ENCODE measurements at regions not wholly inside any gene's neighbourhood (a gene's known extent, or its start where the extent isn't known, plus 50 kb on each side); places are given as distances from the start of the nearest gene placed in this dataset.

GRCh38 chr18:41659438-41660130, 295.4 kb upstream of the PIK3C3 start:
- Mint-ChIP-seq H3K36me3 (ENCODE audit: insufficient read depth, unreplicated experiment) (no peaks in the 10 kb centered on the region), H3K9me3 (ENCODE audit: unreplicated experiment) (no peaks in the 10 kb centered on the region), H3K27ac (ENCODE audit: low read depth, unreplicated experiment) (no peak overlapping the region), H3K4me1 (ENCODE audit: insufficient read depth, unreplicated experiment) (no peaks in the 10 kb centered on the region), H3K27me3 (ENCODE audit: insufficient read depth, unreplicated experiment) (peaks cover 41% of the 10 kb centered on the region), H3K4me3 (ENCODE audit: unreplicated experiment) (no peak overlapping the region)
- TF ChIP-seq CTCF (IDR thresholded peaks at IDR 0.05; ENCODE audit: unreplicated experiment), result no peak
- DNase-seq (ENCODE audit: unreplicated experiment), result no peak
- no TSS peak for BruUV-seq (replicated peaks)
- ChIA-PET POLR2A (no interaction called here), CTCF (interaction anchor here (0.7 to 1.5 kb wide), 3 partner anchors 11 to 15 kb away, joined by 3 read pairs; no protein-coding TSS in a partner anchor)
- intact Hi-C loops (cut with micrococcal nuclease), result no loop called here

GRCh38 chr18:41657189-41657588, 297.8 kb upstream of the PIK3C3 start:
- peaks cover 54% of the 10 kb centered on the region for H3K27me3 Mint-ChIP-seq (ENCODE audit: insufficient read depth, unreplicated experiment)
- no peak overlapping the region for H3K4me3 Mint-ChIP-seq (ENCODE audit: unreplicated experiment)
- no peaks in the 10 kb centered on the region for H3K9me3 Mint-ChIP-seq (ENCODE audit: unreplicated experiment)
- no peak overlapping the region for H3K27ac Mint-ChIP-seq (ENCODE audit: low read depth, unreplicated experiment)
- BruUV-seq (replicated peaks), result no TSS peak
- no peaks in the 10 kb centered on the region for H3K36me3 Mint-ChIP-seq (ENCODE audit: insufficient read depth, unreplicated experiment)
- CTCF ChIA-PET, result interaction anchor here (0.6 to 1.3 kb wide), 2 partner anchors 10 to 11 kb away, joined by 3 to 4 read pairs; no protein-coding TSS in a partner anchor
- POLR2A ChIA-PET, result no interaction called here
- DNase-seq (ENCODE audit: unreplicated experiment), result no peak
- intact Hi-C loops (cut with micrococcal nuclease), result no loop called here
- TF ChIP-seq CTCF (IDR thresholded peaks at IDR 0.05; ENCODE audit: unreplicated experiment), result no peak
- H3K4me1 Mint-ChIP-seq (ENCODE audit: insufficient read depth, unreplicated experiment), result no peaks in the 10 kb centered on the region

- no peaks in the 10 kb centered on the region for H3K9me3 Mint-ChIP-seq (ENCODE audit: unreplicated experiment)
- POLR2A ChIA-PET, result no interaction called here
- H3K27me3 Mint-ChIP-seq (ENCODE audit: insufficient read depth, unreplicated experiment), result peaks cover 64% of the 10 kb centered on the region
- no peak overlapping the region for H3K4me3 Mint-ChIP-seq (ENCODE audit: unreplicated experiment)
- no peak overlapping the region for H3K27ac Mint-ChIP-seq (ENCODE audit: low read depth, unreplicated experiment)
- no peak for DNase-seq (ENCODE audit: unreplicated experiment)
- BruUV-seq (replicated peaks), result no TSS peak
- no peaks in the 10 kb centered on the region for H3K36me3 Mint-ChIP-seq (ENCODE audit: insufficient read depth, unreplicated experiment)
- CTCF ChIA-PET, result no interaction called here
- intact Hi-C loops (cut with micrococcal nuclease), result no loop called here
- H3K4me1 Mint-ChIP-seq (ENCODE audit: insufficient read depth, unreplicated experiment), result no peaks in the 10 kb centered on the region
- no peak for TF ChIP-seq CTCF (IDR thresholded peaks at IDR 0.05; ENCODE audit: unreplicated experiment)
Measured at GRCh38 chr18:41655074-41655473, 300.0 kb upstream of the PIK3C3 start.

GRCh38 chr18:41647914-41648313, 307.1 kb upstream of the PIK3C3 start:
- Mint-ChIP-seq H3K27ac (ENCODE audit: low read depth, unreplicated experiment) (no peak overlapping the region), H3K9me3 (ENCODE audit: unreplicated experiment) (no peaks in the 10 kb centered on the region), H3K4me1 (ENCODE audit: insufficient read depth, unreplicated experiment) (no peaks in the 10 kb centered on the region), H3K4me3 (ENCODE audit: unreplicated experiment) (no peak overlapping the region), H3K27me3 (ENCODE audit: insufficient read depth, unreplicated experiment) (peaks cover 56% of the 10 kb centered on the region), H3K36me3 (ENCODE audit: insufficient read depth, unreplicated experiment) (no peaks in the 10 kb centered on the region)
- no peak for TF ChIP-seq CTCF (IDR thresholded peaks at IDR 0.05; ENCODE audit: unreplicated experiment)
- intact Hi-C loops (cut with micrococcal nuclease), result no loop called here
- no peak for DNase-seq (ENCODE audit: unreplicated experiment)
- no TSS peak for BruUV-seq (replicated peaks)
- ChIA-PET POLR2A (interaction anchor here (0.6 to 0.7 kb wide), 2 partner anchors 13 to 22 kb away, joined by 3 read pairs; no protein-coding TSS in a partner anchor), CTCF (interaction anchor here (1.4 kb wide), 1 partner anchor 19 kb away, joined by 5 read pairs; no protein-coding TSS in a partner anchor)

Measured in MCF 10A (cell line).